ENCODE measurements at regions not wholly inside any gene's neighbourhood (a gene's known extent, or its start where the extent isn't known, plus 50 kb on each side); places are given as distances from the start of the nearest gene placed in this dataset.

DNA sequence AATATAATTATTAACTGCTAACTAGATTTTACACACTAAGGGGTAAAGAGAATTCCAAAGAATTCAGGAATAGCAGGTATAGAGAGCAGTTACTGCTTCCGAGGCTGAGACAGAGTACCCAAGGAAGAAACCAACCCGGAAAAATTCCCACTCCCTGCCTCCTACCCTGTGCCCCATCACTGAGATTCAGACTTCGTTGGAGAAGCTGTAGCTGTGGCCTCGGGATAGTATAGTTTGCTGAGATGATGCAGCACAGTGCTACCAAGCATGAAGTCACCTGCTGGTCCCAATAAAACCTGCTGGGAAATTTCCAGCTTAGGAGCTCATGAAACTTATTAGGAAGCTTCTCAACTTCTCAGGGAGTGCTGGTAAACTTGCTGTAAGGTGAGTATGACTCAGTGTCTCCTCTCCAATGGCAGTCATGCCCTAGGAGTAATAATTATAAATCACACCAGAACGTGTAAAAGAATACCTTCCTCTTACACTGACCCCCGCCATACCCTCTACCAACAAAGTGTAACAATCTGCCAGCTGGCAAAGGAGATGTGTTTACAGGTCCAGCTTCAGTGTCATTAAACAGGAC lies 215.2 kb upstream of the ROBO2 start:
- 77 to 86% methylated on average over 6 of the region's 6 CpGs for WGBS, 2 donors
- H3K4me3 ChIP-seq (ENCODE audit: low read depth, poor library complexity, severe bottlenecking): no peak overlapping the region
- intact Hi-C loops (cut with DNase I; ENCODE audit: low total_unique reads): no loop called here
- TF ChIP-seq CTCF (IDR thresholded peaks at IDR 0.05) (no peak), POLR2A (IDR thresholded peaks at IDR 0.05) (no peak)
- DNase-seq (ENCODE audit: low spot score in 2 of 2): no peak

DNA sequence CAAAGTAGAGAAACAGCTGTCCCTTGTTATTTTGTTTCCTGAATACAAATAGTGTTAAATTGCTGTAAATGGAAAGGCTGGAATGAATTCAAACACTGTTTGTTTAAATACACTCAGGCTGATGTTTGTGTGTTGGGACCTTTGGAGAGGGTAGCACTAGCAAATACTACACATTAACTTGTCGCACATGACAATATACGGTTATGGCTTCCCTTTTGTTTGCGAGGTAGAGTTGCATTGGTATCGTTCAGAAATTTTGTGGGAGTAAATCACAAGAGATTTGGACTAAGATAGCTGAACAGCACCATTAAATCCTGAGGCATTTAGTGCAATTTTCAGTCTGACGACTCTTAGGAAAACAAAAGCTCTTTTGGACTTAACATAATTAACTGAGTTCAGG lies 213.0 kb upstream of the ROBO2 start:
- no peak for TF ChIP-seq POLR2A (IDR thresholded peaks at IDR 0.05)
- no peak for TF ChIP-seq CTCF (IDR thresholded peaks at IDR 0.05)
- H3K4me3 ChIP-seq (ENCODE audit: low read depth, poor library complexity, severe bottlenecking): no peak overlapping the region
- DNase-seq (ENCODE audit: low spot score in 2 of 2): no peak
- intact Hi-C loops (cut with DNase I; ENCODE audit: low total_unique reads): no loop called here
- WGBS, 2 donors: 35% methylated on average over 5 of the region's 5 CpGs

GRCh38 chr3:76827701-76828226 lies 212.1 kb upstream of the ROBO2 start:
- no peak overlapping the region for H3K4me3 ChIP-seq (ENCODE audit: low read depth, poor library complexity, severe bottlenecking)
- DNase-seq (ENCODE audit: low spot score in 2 of 2): no peak
- 19 to 39% methylated on average over 1 of the region's 1 CpG for WGBS, 2 donors
- TF ChIP-seq CTCF (IDR thresholded peaks at IDR 0.05) (no peak), POLR2A (IDR thresholded peaks at IDR 0.05) (no peak)
- intact Hi-C loops (cut with DNase I; ENCODE audit: low total_unique reads): no loop called here

DNA sequence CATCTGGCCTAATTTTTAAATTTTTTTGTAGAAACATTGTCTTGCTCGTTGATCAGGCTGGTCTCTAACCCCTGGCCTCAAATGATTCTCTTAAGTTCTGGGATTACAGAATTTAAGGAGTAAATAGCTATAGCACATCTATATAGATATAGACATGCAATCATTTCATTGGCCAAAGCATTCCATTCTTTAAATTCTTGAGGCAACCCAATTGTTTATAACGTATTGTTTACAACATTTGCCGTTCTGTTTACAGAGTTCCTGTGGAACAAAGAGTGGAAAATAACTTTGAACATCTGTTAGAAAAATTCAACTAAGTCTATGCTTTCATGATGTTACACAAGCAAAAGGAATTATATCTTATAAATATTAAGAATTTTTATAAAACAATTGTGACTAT lies 205.2 kb upstream of the ROBO2 start:
- H3K4me3 ChIP-seq (ENCODE audit: low read depth, poor library complexity, severe bottlenecking): no peak overlapping the region
- DNase-seq (ENCODE audit: low spot score in 2 of 2): no peak
- intact Hi-C loops (cut with DNase I; ENCODE audit: low total_unique reads): no loop called here
- 78 to 80% methylated on average over 3 of the region's 3 CpGs for WGBS, 2 donors
- TF ChIP-seq POLR2A (IDR thresholded peaks at IDR 0.05): no peak
- no peak for TF ChIP-seq CTCF (IDR thresholded peaks at IDR 0.05)

- no peak overlapping the region for H3K4me3 ChIP-seq (ENCODE audit: low read depth, poor library complexity, severe bottlenecking)
- intact Hi-C loops (cut with DNase I; ENCODE audit: low total_unique reads): no loop called here
- TF ChIP-seq CTCF (IDR thresholded peaks at IDR 0.05): no peak
- no peak for TF ChIP-seq POLR2A (IDR thresholded peaks at IDR 0.05)
- no peak for DNase-seq (ENCODE audit: low spot score in 2 of 2)
- WGBS, 2 donors: 62 to 72% methylated on average over 4 of the region's 4 CpGs
These were observed 198.2 kb upstream of the ROBO2 start for GRCh38 chr3:76841747-76842146.

GRCh38 chr3:76842216-76842615 lies 197.7 kb upstream of the ROBO2 start:
- intact Hi-C loops (cut with DNase I; ENCODE audit: low total_unique reads): no loop called here
- no peak for TF ChIP-seq CTCF (IDR thresholded peaks at IDR 0.05)
- TF ChIP-seq POLR2A (IDR thresholded peaks at IDR 0.05): no peak
- no peak overlapping the region for H3K4me3 ChIP-seq (ENCODE audit: low read depth, poor library complexity, severe bottlenecking)
- 47 to 72% methylated on average over 1 of the region's 1 CpG for WGBS, 2 donors
- DNase-seq (ENCODE audit: low spot score in 2 of 2): no peak

Data from lower leg skin (tissue), 4 donors.